H1 (cell line): ENCODE measurements at regions not wholly inside any gene's neighbourhood (a gene's known extent, or its start where the extent isn't known, plus 50 kb on each side); places are given as distances from the start of the nearest gene placed in this dataset.

Experiments used
- EP300 ChIP-seq, 2 experiments: IDR thresholded peaks; 1 replicate in 1 of 2; 2 replicates in 1 of 2; pipeline ENCODE4 v1.6.1; 2011 to 2012; ENCODE audit warnings: low read depth in 2 of 2, low read length in 2 of 2, mild to moderate bottlenecking in 2 of 2, borderline replicate concordance in 1 of 2, inconsistent platforms in 1 of 2, moderate library complexity in 1 of 2
- GABPA ChIP-seq: IDR thresholded peaks from 2 replicates; pipeline ENCODE4 v1.6.1; 2011; ENCODE audit warnings: mild to moderate bottlenecking, low read length, moderate library complexity, borderline replicate concordance; ENCODE audit not compliant: insufficient read depth
- TF ChIP-seq, protein P1 (sequence below): IDR thresholded peaks from 2 replicates; pipeline ENCODE4 v1.6.1; 2011; ENCODE audit warnings: low read length, improper control_type of control experiment

DNA sequence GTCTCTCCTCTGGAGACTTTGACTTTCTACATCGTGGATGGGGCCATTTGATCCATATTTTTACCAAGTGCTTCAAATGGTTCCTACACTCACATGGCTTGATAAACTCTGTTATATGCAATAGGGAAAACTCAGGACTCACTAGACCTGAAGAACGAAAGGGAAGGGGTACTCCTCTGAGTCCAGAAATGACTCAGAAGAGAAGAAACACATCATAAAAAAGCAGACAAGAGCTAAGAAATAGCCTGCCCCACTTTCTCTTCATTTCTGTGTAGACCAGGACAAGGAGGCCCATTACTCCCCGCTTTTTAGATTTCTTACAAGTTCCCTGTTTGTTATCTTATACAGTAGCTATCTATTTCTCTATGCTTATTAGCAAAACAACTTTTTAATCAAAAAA is 369.8 kb upstream of the ARID1B start (continued):
- no peak for TF ChIP-seq GABPA
- no peak for TF ChIP-seq EP300 (IDR thresholded peaks at IDR 0.05; ENCODE audit: borderline replicate concordance in 1 of 2, low read depth in 2 of 2, low read length in 2 of 2)
- TF ChIP-seq, protein P1, sequence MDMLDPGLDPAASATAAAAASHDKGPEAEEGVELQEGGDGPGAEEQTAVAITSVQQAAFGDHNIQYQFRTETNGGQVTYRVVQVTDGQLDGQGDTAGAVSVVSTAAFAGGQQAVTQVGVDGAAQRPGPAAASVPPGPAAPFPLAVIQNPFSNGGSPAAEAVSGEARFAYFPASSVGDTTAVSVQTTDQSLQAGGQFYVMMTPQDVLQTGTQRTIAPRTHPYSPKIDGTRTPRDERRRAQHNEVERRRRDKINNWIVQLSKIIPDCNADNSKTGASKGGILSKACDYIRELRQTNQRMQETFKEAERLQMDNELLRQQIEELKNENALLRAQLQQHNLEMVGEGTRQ: no peak
